Breast epithelium (tissue), 3 donors: ENCODE measurements at regions not wholly inside any gene's neighbourhood (a gene's known extent, or its start where the extent isn't known, plus 50 kb on each side); places are given as distances from the start of the nearest gene placed in this dataset.

Experiments used
- POLR2A ChIP-seq: fragments of 450-650 bp; IDR thresholded peaks from one replicate; pipeline ENCODE4 v1.6.1; 2016; ENCODE audit warnings: antibody characterized with exemption, mild to moderate bottlenecking, moderate library complexity
- POLR2AphosphoS5 ChIP-seq, 3 donors: sonication (generic); formaldehyde crosslinking; IDR thresholded peaks; one replicate each; pipeline ENCODE4 v1.6.1; 2017; ENCODE audit warnings: antibody characterized with exemption in 3 of 3
- TF ChIP-seq, protein P1 (sequence below), 3 donors: fragments of 450-650 bp; IDR thresholded peaks; one replicate each; pipeline ENCODE4 v1.5.1; 2016 to 2017; ENCODE audit warnings: antibody characterized with exemption in 3 of 3, mild to moderate bottlenecking in 3 of 3, moderate library complexity in 3 of 3

- TF ChIP-seq POLR2A (no peak), POLR2AphosphoS5 (IDR thresholded peaks at IDR 0.05) (no peak)
- TF ChIP-seq, protein P1, sequence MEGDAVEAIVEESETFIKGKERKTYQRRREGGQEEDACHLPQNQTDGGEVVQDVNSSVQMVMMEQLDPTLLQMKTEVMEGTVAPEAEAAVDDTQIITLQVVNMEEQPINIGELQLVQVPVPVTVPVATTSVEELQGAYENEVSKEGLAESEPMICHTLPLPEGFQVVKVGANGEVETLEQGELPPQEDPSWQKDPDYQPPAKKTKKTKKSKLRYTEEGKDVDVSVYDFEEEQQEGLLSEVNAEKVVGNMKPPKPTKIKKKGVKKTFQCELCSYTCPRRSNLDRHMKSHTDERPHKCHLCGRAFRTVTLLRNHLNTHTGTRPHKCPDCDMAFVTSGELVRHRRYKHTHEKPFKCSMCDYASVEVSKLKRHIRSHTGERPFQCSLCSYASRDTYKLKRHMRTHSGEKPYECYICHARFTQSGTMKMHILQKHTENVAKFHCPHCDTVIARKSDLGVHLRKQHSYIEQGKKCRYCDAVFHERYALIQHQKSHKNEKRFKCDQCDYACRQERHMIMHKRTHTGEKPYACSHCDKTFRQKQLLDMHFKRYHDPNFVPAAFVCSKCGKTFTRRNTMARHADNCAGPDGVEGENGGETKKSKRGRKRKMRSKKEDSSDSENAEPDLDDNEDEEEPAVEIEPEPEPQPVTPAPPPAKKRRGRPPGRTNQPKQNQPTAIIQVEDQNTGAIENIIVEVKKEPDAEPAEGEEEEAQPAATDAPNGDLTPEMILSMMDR (IDR thresholded peaks at IDR 0.05): no peak
Measured at GRCh38 chr22:25405841-25406509, 158.5 kb upstream of the GRK3 start.
